ENCODE measurements at regions not wholly inside any gene's neighbourhood (a gene's known extent, or its start where the extent isn't known, plus 50 kb on each side); places are given as distances from the start of the nearest gene placed in this dataset.

DNA sequence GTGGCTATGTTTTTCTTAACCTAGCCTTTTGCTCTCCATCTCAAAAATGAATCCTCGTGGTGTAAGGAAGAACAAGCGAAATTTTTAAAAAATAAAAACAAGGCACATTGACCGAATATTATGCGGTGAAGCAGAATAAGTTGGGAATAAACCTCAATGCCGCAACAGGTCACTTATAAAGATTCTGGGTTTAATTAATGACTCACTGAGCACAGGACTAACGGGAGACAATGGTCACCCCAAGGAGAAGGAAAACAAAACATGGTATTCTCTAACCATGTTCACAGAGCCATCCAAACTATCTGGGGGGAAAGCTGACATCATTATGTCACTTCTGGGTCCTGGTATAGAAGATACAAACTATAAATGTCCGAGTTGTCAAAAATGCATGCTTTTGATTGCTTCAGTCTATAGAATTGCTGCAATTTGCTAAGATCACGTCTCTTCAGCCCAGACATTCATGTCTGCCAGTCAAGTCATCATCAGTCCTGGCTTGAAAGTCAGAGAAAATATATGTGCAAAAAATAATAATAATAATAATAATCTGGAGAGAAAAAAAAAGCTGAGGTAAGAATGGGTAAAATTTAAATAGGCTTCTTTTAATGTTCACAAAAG lies 280.6 kb downstream of the NR2F1-AS1 start:
- TF ChIP-seq CTCF (conservative IDR thresholded peaks at IDR 0.05; ENCODE audit: low read depth in 2 of 2) (no peak), POLR2AphosphoS5 (IDR thresholded peaks at IDR 0.05; ENCODE audit: low read depth) (no peak)
- TF ChIP-seq, protein P1, sequence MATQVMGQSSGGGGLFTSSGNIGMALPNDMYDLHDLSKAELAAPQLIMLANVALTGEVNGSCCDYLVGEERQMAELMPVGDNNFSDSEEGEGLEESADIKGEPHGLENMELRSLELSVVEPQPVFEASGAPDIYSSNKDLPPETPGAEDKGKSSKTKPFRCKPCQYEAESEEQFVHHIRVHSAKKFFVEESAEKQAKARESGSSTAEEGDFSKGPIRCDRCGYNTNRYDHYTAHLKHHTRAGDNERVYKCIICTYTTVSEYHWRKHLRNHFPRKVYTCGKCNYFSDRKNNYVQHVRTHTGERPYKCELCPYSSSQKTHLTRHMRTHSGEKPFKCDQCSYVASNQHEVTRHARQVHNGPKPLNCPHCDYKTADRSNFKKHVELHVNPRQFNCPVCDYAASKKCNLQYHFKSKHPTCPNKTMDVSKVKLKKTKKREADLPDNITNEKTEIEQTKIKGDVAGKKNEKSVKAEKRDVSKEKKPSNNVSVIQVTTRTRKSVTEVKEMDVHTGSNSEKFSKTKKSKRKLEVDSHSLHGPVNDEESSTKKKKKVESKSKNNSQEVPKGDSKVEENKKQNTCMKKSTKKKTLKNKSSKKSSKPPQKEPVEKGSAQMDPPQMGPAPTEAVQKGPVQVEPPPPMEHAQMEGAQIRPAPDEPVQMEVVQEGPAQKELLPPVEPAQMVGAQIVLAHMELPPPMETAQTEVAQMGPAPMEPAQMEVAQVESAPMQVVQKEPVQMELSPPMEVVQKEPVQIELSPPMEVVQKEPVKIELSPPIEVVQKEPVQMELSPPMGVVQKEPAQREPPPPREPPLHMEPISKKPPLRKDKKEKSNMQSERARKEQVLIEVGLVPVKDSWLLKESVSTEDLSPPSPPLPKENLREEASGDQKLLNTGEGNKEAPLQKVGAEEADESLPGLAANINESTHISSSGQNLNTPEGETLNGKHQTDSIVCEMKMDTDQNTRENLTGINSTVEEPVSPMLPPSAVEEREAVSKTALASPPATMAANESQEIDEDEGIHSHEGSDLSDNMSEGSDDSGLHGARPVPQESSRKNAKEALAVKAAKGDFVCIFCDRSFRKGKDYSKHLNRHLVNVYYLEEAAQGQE (IDR thresholded peaks at IDR 0.05; ENCODE audit: unreplicated experiment): no peak

Data from GM23338 (cell line).